ENCODE measurements at regions not wholly inside any gene's neighbourhood (a gene's known extent, or its start where the extent isn't known, plus 50 kb on each side); places are given as distances from the start of the nearest gene placed in this dataset.

DNA sequence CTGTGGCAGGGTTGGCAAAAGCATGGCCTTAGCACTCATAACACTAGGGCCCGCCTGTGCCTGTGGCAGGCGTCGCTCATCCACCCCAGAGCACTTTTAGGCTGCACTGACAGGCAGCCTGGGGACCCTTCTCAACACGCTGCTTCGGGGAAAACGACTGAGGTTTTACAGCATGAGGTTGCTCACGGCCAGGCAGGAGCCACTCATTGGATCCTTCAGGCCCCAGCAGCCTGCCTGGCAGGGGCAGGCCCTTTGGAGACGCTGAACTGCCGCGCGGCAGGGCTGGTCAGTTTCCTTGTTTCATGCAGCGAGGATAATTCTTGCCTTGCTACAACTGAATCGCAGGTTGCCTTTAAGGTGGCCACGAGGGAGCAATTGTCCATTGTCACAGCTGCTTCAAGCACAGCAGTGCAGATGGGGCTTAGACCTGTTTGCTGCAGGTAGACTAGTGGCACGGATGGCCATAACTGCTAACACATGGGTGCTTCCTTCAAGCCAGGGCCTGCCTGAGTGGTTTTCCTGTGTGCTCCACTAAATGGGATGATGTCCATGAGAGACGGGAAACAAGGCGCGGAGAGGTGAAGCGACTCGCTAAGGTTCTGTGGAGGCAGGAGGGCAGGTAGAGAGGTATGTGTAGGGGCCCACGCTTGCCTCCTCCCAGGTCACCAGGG, 49.9 kb upstream of the HS6ST1 start:
- no peak for DNase-seq (ENCODE audit: low read depth)

DNA sequence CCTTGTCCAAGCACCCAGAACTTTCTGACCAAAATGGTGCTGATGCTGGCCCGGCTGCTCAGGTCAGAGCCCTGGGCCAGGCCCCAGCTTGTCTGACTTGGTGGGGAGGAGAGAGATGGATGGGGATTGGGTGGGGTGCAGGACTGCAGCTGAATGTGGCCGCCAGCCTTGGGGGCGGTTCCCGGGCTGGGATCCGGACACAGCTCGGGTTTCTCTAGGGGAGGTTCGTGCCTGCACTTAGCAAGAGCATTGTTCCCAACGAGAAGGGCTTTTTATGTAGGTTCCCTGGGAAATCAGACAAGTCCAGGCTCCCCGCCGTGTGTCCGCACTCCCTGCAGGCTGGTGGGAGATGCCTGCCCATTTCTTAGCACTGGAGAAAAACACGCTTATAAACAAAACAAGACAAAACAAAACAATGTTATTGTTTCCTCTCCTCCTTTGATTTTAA, 50.5 kb upstream of the HS6ST1 start:
- no peak for DNase-seq (ENCODE audit: low read depth)

DNA sequence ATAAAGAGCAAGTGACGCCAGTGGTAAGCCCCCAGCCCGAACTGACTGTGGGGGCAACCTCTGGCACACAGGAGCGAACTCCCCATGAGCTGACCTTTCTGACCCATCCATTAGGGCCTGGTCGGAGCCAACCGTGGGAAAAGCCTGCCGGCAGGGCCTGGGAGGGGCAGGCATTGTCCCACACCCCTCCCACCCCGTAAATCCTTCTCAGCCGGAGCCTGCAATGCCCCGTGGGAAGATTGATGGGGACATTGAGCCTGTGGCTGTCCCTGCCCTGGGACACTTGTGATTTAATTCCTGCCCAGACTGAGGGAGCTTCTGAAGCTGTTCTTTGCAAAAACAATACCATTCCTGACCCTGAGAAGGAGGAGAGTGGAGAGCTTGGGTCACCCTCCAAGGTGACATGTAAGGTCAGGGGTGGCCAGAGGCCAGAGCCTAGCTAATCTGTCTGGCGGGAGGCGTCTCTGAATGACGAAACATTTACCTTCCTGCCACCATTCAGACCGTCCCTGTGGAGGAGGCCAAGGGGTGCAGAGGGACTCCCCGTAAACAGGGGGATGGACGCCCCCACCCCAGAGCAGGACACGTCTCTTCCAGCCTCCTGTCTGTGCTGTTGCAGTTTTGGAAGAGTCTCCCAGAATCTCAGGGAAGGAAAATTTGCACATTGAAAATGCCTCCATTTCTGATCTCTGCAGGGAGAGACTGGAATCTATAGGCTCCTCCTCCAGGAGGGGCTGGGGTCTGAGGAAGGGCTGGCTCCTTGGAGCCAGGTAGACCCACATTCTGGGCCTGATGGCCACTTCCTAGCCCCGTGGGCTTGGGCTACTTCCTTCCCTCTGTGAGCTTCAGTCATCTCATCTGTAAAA, 51.2 kb upstream of the HS6ST1 start:
- no peak for DNase-seq (ENCODE audit: low read depth)

DNA sequence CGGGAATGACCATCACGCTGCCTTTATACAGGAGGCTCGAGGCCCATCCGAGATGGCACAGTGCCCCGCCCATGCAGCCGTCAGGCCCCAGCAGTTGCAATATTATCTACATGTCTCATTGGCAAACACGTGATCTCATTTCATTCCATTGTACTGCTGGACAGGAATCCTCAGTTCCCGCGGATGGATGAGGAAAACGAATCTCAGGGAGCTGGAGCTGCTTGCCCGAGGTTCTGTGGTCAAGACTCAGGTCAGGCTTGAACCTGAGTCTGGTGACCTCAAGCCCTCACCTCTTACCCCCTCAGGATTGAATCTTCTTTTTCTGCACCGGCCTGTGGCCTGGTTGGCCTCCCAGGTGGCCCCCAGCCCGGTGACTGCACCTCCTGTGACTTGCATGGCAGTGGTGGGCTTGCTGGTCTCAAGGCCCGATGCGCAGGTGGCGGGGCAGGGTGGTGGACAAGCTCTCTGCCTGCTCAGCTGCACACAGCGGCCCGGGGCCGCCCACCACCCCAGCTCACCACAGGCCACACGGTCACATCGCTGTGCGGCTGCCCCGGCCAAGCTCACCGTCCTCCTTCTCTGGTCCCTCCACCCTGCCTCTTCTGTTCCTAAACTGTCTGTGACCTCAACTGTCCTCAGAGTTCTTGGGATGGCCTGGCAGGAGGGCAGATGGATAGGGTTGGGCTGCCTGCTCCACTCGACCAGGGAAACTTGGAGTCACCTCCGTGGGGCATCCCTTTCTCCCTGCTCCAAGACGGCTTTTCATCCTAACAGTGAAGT, 52.0 kb upstream of the HS6ST1 start:
- peak; percentile 65 for DNase-seq (ENCODE audit: low read depth)

DNA sequence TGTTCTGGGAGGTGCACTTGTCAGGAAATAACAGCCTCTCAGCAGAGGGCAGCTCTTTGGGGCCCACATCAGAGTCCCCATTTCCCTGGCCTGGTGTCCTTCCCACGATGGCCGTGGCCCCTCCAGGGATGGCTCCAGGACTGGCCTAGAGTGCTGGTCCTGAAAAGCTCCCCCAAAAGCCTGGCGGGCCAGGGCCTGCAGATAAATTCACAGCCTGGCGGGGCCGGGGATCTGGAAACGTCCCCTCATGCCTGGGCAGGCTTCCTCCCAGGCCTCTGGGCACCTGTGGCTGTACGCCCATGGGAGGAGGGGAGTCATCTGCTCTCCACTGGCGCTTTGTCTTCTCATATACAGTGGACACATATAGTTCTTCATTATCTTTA, 52.6 kb upstream of the HS6ST1 start:
- DNase-seq (ENCODE audit: low read depth), result no peak

DNA sequence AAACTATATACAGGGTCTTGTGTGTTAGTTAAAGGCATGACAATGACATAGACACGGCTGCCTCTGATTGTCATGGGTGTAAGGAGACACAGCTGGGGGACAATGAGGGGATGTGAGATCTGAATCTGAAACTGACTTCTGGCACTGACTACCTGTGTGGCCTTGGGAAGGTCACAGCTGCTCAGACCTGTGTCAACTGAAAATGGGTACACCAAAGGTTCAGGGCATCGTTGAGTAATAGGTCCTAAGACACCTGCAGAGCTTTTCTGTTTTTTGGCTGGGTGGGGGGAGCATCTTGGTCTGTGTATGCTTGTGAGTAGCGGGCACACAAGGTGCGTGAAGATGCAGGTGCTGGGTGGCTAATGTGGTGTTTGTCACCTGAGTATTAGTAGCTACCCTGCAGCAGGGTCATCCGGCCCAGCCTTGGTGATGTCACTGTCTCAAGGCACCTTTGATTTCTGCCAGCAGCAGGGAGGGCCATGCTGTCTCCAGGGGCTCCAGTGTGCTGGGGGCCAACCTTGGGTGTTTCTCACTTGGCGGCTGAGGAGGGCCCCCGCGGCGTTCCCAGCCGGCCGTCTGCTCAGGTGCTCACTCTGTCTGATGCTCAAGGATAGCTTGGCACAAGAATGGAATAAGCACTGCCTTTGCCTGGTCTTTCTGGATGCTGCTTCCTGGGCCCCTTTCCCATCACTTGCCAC, 53.1 kb upstream of the HS6ST1 start:
- DNase-seq (ENCODE audit: low read depth), result no peak

DNA sequence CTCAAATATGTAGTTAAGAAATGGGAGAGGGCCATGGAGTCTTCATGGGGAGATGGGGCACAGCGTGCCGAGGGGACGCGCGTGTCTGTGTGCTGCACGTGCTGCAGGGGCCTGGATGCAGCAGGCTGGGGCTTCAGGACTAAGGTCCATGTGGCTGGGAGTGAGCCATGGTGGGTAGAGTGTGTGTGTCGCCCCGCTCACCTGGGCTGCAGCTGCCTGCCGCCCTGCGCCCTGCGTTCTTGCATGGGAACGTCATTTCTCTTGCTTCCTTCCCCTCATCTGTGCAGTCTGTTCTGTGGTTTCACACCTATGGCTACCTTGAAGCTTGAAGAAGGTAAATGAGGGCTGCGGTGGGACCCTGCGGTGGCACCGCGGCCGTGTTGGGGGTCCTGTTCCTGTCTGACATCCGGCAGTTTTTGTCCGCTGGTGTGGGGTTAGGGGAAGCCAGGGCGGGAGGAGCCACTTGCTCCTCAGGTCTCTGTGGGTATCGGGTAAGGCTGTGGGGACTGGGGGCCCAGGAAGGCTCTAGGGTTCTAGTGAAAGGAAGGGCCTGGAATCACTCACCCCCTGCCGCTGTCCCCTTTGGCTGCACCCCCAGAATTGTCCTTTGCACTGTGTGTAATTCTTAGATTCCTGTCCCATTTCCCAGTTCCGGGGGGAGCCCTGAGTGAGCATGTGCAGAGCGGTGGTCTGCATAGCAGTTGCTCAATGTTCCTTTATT, 54.1 kb upstream of the HS6ST1 start:
- no peak for DNase-seq (ENCODE audit: low read depth)

DNA sequence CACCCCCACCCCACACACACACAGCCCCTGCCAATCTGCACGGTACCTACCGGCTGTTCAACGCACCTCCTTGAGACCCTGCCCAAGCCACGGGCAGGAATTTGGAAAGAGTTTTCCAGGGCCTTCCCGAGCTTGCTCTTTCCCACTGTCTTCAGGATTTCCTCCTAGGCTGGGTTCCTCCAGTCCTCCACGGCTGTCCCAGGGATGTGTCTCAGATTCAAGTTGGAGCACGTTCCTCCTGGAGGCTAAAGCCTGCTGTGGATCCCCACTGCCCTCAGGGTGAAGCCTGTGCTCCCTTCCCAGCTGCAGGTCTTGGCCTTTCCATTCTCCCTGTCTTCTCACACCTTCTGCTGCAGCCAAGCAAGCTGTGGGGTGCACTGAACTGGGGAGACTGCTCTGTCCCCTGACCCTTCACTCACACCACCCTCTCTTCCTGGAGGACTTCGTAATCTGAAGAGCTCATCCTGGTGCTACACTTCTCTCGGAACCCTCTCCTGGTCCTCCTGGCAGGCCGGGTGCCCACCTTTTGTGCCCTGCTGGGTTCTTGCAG, 54.9 kb upstream of the HS6ST1 start:
- DNase-seq (ENCODE audit: low read depth), result no peak

DNA sequence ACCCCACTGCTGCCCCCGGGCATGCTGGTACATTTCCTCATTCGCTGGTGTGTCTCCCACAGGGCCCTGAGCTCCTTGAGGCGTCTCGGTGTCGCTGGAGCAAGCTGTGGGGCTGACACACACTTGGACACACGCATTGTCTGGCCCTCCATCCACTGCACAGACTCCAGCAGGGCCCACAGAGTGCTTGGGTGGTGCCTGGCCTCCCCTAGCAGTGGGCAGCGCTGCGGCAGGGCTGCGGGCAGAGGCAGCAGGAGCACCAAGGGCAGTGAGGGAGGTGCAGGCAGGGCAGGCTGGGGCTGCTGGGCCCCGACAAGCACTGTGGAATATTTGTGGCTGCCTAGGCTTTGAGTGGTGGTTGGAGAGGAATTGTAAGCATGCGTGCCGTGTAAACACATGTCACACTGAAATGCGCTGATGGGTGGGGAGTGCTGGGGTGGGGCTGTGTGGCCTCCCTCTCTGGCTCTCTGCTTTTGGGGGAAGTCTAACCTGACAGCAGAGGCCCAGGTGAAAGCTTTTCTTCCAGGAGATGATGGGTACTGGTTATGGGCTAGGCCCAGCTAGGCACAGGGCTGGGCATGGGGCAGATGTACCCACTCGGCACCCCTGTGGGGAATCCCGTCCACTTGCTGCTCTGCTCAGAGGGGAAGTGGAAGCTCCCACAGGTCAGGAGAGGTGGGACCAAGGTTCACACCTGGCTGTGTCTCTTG, 55.5 kb upstream of the HS6ST1 start:
- peak; percentile 95 for DNase-seq (ENCODE audit: low read depth)

DNA sequence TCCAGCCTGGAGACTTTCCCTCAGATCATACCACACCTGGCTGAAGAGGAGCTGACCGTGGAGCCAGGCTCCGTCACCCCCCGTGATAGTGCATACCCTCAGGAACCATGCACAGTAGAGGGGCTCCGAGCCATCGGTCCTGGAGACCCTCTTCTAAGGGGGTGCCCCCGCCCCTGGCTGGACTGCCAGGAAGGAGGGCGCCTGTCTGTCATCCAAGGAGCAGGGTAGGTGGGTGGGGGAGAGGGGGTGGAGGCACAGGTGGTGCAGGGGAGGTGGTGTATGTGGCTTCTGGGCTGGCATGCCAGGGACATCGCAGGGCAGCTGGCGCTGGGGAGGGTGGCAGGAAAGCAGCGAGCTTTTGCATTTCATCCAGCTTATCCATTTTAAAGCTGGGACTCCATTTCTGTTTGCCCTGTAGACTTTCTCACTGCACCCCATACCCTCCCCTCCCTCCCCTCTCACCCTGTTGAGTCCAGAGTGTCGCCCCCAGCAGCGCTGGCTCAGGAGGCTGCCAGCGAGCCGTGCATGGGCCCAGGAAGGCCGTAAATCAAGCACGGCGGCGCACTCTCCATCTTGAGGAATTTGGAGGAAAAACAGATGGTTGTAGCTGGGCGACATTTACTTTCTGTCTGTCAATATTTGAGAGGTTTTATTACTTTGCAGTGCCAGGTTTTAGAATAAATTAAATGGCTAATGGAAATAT, 56.2 kb upstream of the HS6ST1 start:
- DNase-seq (ENCODE audit: low read depth), result no peak

DNA sequence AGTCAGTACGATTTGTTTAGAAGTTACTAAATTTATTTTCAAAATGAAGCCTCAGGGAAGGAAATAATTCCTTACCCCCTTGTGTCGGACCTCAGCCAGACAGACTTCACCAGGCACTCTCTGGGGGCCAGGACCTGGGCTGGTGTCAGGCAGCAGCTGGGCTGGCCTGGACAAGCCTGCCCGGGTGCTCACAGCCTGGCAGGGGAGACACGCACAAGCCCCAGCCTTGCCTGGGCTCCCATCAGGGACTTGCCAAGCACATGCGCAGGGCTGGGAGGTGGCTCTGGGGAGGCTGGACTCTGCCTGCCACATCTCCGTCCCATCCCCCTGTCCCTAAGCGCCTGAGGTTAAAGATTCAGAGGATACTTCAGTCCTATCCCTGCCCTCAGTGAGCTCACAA, 56.8 kb upstream of the HS6ST1 start:
- DNase-seq (ENCODE audit: low read depth), result no peak

DNA sequence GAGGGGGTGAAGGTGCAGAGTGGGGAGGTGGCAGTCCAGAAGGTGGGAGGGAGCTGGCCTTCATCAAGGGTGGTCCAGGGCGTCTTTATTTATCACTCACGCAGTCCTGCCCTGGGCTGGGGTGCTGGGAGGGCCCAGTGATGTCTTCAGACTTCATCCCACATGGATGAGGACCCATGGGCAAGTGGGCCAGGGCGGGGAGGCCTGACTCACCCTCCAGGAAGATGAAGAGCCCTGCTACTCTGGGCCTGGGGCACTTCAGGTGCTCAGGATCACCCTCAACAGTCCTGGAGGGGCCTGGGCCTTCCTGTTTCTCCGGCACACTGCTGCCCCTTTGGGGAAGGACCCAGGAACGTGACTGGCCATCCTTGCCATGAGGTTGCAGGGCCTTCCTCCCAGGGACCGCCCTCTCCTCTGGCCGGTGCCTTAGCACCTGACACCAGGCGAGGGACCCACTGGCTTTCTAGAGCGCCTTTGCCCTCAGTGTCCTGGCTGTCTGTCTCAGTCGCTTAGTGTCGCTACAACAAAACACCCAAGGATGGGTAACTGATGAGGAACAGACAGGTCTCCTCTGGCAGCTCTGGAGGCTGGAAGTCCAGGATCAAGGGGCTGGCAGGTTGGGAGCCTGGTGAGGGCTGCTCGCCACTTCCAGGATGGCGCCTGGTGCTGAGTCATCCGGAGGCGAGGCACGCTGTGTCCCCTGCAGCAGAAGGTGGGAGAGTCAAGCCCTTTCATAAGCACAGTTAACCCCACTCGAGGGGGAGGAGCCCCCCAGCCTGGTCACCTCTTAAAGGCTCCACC, 57.8 kb upstream of the HS6ST1 start:
- DNase-seq (ENCODE audit: low read depth), result no peak

DNA sequence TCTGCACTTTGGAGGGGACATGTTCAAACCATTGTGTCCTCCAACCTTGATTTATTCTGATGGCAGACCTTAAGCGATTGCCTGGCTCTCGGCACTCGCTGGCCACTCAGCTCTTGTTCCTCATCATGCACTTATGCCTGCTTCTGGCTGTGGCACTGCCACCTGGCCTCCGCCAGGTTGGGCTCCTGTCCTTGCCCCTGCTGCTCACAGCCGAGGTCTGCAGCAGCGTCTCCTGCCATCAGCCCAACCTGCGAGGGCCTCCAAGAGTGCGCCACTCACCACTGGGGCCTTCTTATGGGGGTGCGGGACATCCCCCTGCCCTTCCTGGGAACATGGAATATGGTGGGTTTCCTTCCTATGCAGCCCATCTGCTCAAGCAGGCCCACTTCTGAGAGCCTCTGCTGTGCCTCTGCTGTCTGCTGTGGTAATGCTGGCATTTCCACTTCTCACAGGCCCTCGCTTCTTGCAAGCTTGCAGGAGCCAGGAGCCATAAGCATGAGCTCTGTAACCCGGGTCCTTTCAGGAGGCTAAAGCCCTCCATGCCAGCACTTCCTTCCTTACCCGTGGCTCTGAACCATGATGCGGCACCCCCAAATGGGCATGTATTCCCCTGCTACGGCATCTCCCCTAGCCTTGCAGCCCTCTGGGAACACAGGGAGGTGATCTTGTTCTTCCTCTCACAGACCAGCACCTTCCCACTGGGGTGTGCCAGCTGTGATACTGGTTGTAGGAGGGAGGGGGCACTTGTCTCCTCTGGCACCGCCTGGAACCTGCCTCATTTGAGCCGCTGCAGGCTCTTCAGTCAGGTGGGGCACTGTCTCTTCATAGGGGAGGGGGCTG, 58.6 kb upstream of the HS6ST1 start:
- DNase-seq (ENCODE audit: low read depth), result no peak

DNA sequence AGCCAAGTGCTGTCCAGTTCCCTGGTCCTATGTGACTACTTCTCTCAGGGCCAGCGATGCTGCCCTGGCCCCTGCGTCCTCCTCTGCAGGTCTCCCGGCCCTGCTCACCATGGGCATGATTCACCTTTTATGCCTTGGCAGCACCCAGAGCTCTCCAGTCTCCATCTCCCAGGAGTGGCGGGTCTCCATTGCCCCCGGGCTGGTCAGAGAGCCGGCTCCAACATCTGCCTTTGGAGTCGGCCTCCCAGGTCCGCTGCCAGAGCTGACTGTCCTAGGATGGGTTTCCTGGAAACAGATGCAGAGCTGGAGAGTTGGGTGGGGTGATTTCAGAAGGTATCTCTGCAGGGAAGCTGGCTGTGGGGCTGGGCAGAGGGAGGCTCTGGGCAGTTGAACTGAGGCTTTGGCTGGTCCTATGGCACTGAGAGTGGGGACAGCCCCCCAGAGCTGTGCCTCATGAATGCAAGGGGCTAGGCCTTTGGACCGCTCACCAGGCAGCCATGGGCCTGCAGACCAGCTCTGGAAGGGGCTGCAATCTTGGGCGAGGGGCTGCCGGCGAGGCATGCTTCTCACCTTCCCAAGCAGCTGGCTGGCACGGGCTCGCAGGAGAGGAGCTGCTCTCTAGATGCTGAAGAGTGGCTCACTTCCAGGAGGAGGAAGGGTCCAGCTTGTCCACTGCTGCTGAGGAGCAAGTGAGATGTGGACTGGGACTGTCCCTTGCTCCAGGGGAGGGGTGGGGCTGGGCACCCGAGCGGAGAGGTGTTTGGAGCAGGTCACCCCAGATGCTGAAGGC, 59.8 kb upstream of the HS6ST1 start:
- DNase-seq (ENCODE audit: low read depth), result no peak

DNA sequence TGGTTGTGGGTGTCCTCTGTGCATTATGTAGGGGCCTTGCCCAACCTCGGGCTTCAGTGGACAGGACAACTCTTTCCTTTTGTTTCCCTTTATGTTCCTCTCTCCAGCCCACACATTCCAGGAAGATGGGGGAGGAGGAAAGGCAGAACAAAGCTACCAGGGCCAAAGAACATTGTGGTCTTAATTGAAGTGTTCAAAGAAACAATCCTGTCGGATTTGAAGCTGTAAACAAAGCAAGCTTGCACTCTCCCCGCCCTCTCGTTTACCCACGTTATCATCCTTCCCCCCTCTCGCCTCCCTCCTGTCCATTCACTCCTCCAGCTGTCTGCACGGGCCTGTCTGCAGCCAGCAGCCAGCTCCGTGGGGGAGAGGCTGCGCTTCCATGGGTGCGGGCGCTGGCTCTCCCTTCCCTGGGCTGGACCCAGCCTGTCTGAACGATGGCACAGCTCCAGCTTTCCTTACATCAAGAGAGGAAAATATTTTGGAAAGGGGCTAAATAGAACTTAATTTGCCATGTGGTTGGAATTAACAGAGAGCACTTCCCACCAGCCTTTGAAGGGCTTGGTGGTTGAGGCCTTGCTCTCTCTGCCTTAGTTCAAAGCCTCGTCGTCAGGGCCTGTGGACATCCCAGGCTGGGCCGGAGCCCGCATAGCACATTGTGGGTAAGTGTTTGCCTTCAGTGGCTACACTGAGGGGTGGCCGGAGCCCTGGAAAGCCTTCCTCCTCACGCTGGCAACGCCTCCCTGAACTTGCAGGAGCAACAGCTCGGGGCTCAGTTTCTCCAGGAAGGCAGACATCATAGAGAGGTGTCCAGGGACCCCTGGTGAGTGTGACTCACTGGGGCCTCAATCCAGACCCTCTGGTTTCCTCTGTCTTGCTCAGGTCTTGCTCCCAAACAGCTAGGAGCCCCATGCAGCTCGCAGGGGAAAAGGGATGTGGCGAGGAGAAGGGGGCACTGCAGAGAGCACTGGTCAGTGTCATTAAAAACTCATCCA, 60.6 kb upstream of the HS6ST1 start:
- peak; percentile 98 for DNase-seq (ENCODE audit: low read depth)

All from amniotic epithelial cell (primary cell).